ENCODE measurements at regions not wholly inside any gene's neighbourhood (a gene's known extent, or its start where the extent isn't known, plus 50 kb on each side); places are given as distances from the start of the nearest gene placed in this dataset.

GRCh38 chr20:12594410-12595088 lies 414.2 kb upstream of the SPTLC3 start:
- no peak for DNase-seq

- DNase-seq: no peak
Measured at GRCh38 chr20:12595841-12596240, 412.9 kb upstream of the SPTLC3 start.

GRCh38 chr20:12596863-12597262 lies 411.9 kb upstream of the SPTLC3 start:
- DNase-seq: no peak

GRCh38 chr20:12597551-12597950 lies 411.2 kb upstream of the SPTLC3 start:
- DNase-seq: no peak

- no peak for DNase-seq
Measured at GRCh38 chr20:12598894-12599293, 409.9 kb upstream of the SPTLC3 start.

- no peak for DNase-seq
Measured at GRCh38 chr20:12599494-12599893, 409.3 kb upstream of the SPTLC3 start.

GRCh38 chr20:12605751-12606150 lies 403.0 kb upstream of the SPTLC3 start:
- no peak for DNase-seq

- DNase-seq: no peak
Measured at GRCh38 chr20:12610871-12611270, 397.9 kb upstream of the SPTLC3 start.

GRCh38 chr20:12614764-12615163 lies 394.0 kb upstream of the SPTLC3 start:
- DNase-seq: no peak

- DNase-seq: no peak
Measured at GRCh38 chr20:12617076-12617475, 391.7 kb upstream of the SPTLC3 start.

GRCh38 chr20:12623870-12624269 lies 384.9 kb upstream of the SPTLC3 start:
- no peak for DNase-seq

- DNase-seq: no peak
Measured at GRCh38 chr20:12627485-12627884, 381.3 kb upstream of the SPTLC3 start.

- no peak for DNase-seq
Measured at GRCh38 chr20:12638633-12639312, 370.0 kb upstream of the SPTLC3 start.

- no peak for DNase-seq
Measured at GRCh38 chr20:12640251-12640650, 368.5 kb upstream of the SPTLC3 start.

- no peak for DNase-seq
Measured at GRCh38 chr20:12641619-12642018, 367.2 kb upstream of the SPTLC3 start.

- no peak for DNase-seq
Measured at GRCh38 chr20:12644461-12644860, 364.3 kb upstream of the SPTLC3 start.

- no peak for DNase-seq
Measured at GRCh38 chr20:12649234-12649633, 359.5 kb upstream of the SPTLC3 start.

GRCh38 chr20:12653642-12654041 lies 355.1 kb upstream of the SPTLC3 start:
- no peak for DNase-seq

- DNase-seq: no peak
Measured at GRCh38 chr20:12659942-12660341, 348.8 kb upstream of the SPTLC3 start.

GRCh38 chr20:12660918-12661317 lies 347.9 kb upstream of the SPTLC3 start:
- DNase-seq: no peak

GRCh38 chr20:12670301-12670700 lies 338.5 kb upstream of the SPTLC3 start:
- DNase-seq: no peak

GRCh38 chr20:12673352-12673751 lies 335.4 kb upstream of the SPTLC3 start:
- no peak for DNase-seq

- DNase-seq: no peak
Measured at GRCh38 chr20:12677925-12678324, 330.8 kb upstream of the SPTLC3 start.

- DNase-seq: no peak
Measured at GRCh38 chr20:12679447-12679846, 329.3 kb upstream of the SPTLC3 start.

GRCh38 chr20:12682613-12683012 lies 326.2 kb upstream of the SPTLC3 start:
- no peak for DNase-seq

Measured in inflammatory macrophage (primary cell).